PC-3 (cell line): ENCODE measurements at regions not wholly inside any gene's neighbourhood (a gene's known extent, or its start where the extent isn't known, plus 50 kb on each side); places are given as distances from the start of the nearest gene placed in this dataset.

Experiments
- CTCF ChIP-seq: fragments of 300-600 bp; sonication (generic); conservative IDR thresholded peaks from 2 replicates; pipeline ENCODE4 v1.5.1; 2017; ENCODE audit warnings: antibody characterized with exemption, low read depth, mild to moderate bottlenecking, low read length
- EZH2phosphoT487 ChIP-seq: fragments of 300-600 bp; sonication (generic); IDR thresholded peaks from 2 replicates; pipeline ENCODE4 v1.6.1; 2018; ENCODE audit warnings: mild to moderate bottlenecking, antibody characterized with exemption, low read length, borderline replicate concordance

- TF ChIP-seq CTCF, result no peak
- no peak for TF ChIP-seq EZH2phosphoT487
Measured at GRCh38 chr5:92544036-92544435, 1037.0 kb downstream of the NR2F1-AS1 start.
